HEK293T (cell line): ENCODE measurements at regions not wholly inside any gene's neighbourhood (a gene's known extent, or its start where the extent isn't known, plus 50 kb on each side); places are given as distances from the start of the nearest gene placed in this dataset.

Experiments used
- CTCF ChIA-PET: fragments of 350-600 bp; formaldehyde crosslinking; extraction: SDS; loops from one replicate; lab custom pipeline; 2021; ENCODE audit warnings: antibody characterized with exemption, inconsistent platforms; lab: Yijun Ruan, JAX
- POLR2A ChIA-PET: fragments of 350-600 bp; formaldehyde crosslinking; extraction: SDS; loops from one replicate; lab custom pipeline; 2020; ENCODE audit warnings: antibody characterized with exemption, inconsistent platforms; lab: Yijun Ruan, JAX
- DNase-seq: peaks from one replicate; pipeline ENCODE4 v3.0.0; 2012; ENCODE audit warnings: mixed read lengths; ENCODE audit errors: extremely low spot score
- ARNT ChIP-seq: fragments of 450-650 bp; IDR thresholded peaks from 2 replicates; pipeline ENCODE4 v1.6.1; 2017; ENCODE audit warnings: mild to moderate bottlenecking
- BHLHE40 ChIP-seq: fragments of 450-650 bp; IDR thresholded peaks from 2 replicates; pipeline ENCODE4 v1.6.1; 2016; ENCODE audit warnings: mild to moderate bottlenecking, moderate library complexity, borderline replicate concordance
- CTBP1 ChIP-seq: fragments of 450-650 bp; IDR thresholded peaks from 2 replicates; pipeline ENCODE4 v1.6.1; 2016; ENCODE audit warnings: borderline replicate concordance
- ELF4 ChIP-seq: fragments of 450-650 bp; IDR thresholded peaks from 2 replicates; pipeline ENCODE4 v1.6.1; 2017; ENCODE audit warnings: antibody characterized with exemption
- FOXA1 ChIP-seq: fragments of 450-650 bp; IDR thresholded peaks from 2 replicates; pipeline ENCODE4 v1.6.1; 2016; ENCODE audit warnings: mild to moderate bottlenecking
- FOXK2 ChIP-seq: fragments of 450-650 bp; IDR thresholded peaks from 2 replicates; pipeline ENCODE4 v1.6.1; 2016; ENCODE audit warnings: mild to moderate bottlenecking
- FOXM1 ChIP-seq: fragments of 450-650 bp; IDR thresholded peaks from 2 replicates; pipeline ENCODE4 v1.6.1; 2017; ENCODE audit warnings: mild to moderate bottlenecking, borderline replicate concordance
- HDGF ChIP-seq: fragments of 450-650 bp; IDR thresholded peaks from 2 replicates; pipeline ENCODE4 v1.6.1; 2017; ENCODE audit warnings: antibody characterized with exemption, borderline replicate concordance
- L3MBTL2 ChIP-seq: fragments of 450-650 bp; conservative IDR thresholded peaks from 2 replicates; pipeline ENCODE4 v1.6.1; 2016; ENCODE audit warnings: mild to moderate bottlenecking
- LEF1 ChIP-seq: fragments of 450-650 bp; IDR thresholded peaks from 2 replicates; pipeline ENCODE4 v1.6.1; 2017; ENCODE audit warnings: mild to moderate bottlenecking, borderline replicate concordance
- NFRKB ChIP-seq: fragments of 450-650 bp; IDR thresholded peaks from 2 replicates; pipeline ENCODE4 v1.6.1; 2016; ENCODE audit warnings: mild to moderate bottlenecking, moderate library complexity
- PKNOX1 ChIP-seq: fragments of 450-650 bp; IDR thresholded peaks from 2 replicates; pipeline ENCODE4 v1.6.1; 2016
- SP1 ChIP-seq: fragments of 450-650 bp; IDR thresholded peaks from 2 replicates; pipeline ENCODE4 v1.6.1; 2017
- SUZ12 ChIP-seq: fragments of 450-650 bp; IDR thresholded peaks from 2 replicates; pipeline ENCODE4 v1.6.1; 2016; ENCODE audit warnings: mild to moderate bottlenecking
- TARDBP ChIP-seq: fragments of 450-650 bp; IDR thresholded peaks from 2 replicates; pipeline ENCODE4 v1.6.1; 2016
- ZNF384 ChIP-seq: fragments of 450-650 bp; IDR thresholded peaks from 2 replicates; pipeline ENCODE4 v1.6.1; 2016

GRCh38 chr3:76138921-76139320 is 353.6 kb upstream of the ZNF717 start:
- POLR2A ChIA-PET: no interaction called here
- CTCF ChIA-PET: no interaction called here
- TF ChIP-seq L3MBTL2: no peak
- TF ChIP-seq LEF1: no peak
- DNase-seq: no peak

DNA sequence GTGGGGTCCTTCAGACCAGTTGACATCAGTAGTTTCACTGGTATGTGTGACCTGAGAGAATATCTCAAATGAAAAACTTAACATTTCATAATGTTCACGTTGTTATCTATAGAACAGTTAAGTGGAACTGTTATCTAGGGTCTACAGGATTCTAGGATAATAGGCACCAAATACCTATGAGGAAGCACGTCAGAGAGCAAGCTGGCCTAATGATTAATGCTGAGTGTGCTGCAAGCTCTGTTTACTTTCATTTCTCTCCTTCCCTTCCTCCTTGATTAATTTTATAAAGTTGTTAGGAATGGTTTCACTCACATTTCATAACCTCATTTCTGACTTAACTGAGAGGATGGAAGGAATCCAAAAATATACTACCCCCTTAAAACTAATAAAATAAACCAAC is 362.5 kb upstream of the ZNF717 start:
- no peak for DNase-seq
- POLR2A ChIA-PET: no interaction called here
- CTCF ChIA-PET: no interaction called here
- TF ChIP-seq LEF1 (no peak), SP1 (no peak), SUZ12 (no peak), ZNF384 (no peak), ELF4 (no peak), ARNT (no peak), HDGF (no peak), PKNOX1 (no peak), BHLHE40 (no peak), L3MBTL2 (no peak), CTBP1 (no peak), FOXM1 (no peak), FOXA1 (no peak), FOXK2 (no peak), TARDBP (no peak), NFRKB (no peak)

- ChIA-PET POLR2A (no interaction called here), CTCF (no interaction called here)
- TF ChIP-seq BHLHE40 (no peak), L3MBTL2 (no peak), TARDBP (no peak), ELF4 (no peak), CTBP1 (no peak), HDGF (no peak), SUZ12 (no peak), NFRKB (no peak), ARNT (no peak), ZNF384 (no peak), FOXM1 (no peak), PKNOX1 (no peak), FOXA1 (no peak), FOXK2 (no peak)
- DNase-seq: no peak
Measured at GRCh38 chr3:76152028-76152427, 366.7 kb upstream of the ZNF717 start.

GRCh38 chr3:76161856-76162255 is 376.5 kb upstream of the ZNF717 start:
- no peak for DNase-seq
- ChIA-PET POLR2A (no interaction called here), CTCF (no interaction called here)
- TF ChIP-seq CTBP1 (no peak), ELF4 (no peak)

- TF ChIP-seq PKNOX1 (no peak), LEF1 (no peak), TARDBP (no peak), CTBP1 (no peak), SP1 (no peak), NFRKB (no peak), ZNF384 (no peak), BHLHE40 (no peak), HDGF (no peak), FOXM1 (no peak)
- POLR2A ChIA-PET: no interaction called here
- CTCF ChIA-PET: no interaction called here
- no peak for DNase-seq
Measured at GRCh38 chr3:76171647-76172046, 386.3 kb upstream of the ZNF717 start.

DNA sequence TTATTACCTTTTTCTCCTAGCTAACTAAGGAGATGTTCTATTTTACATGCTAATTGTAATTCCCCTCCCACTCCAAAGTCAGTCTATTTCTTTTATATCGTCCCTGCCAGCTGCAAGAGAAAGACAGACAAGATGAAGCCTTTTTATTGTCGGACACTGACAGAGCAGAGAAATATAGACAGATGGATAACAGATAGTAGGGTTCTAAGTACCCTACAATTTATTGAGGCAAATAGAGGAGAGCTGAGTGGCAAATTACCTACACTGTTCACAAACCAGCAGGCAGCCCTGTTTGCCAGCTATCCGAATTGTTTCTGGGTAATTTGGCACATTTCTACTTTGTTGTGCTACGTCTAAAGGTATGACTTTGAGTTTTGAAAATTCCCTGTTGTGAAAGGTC is 392.3 kb upstream of the ZNF717 start:
- POLR2A ChIA-PET: no interaction called here
- no peak for DNase-seq
- CTCF ChIA-PET: no interaction called here

More for the DNA sequence above, 392.3 kb upstream of the ZNF717 start:
- TF ChIP-seq ZNF384 (no peak), LEF1 (no peak), ELF4 (no peak), CTBP1 (no peak), SUZ12 (no peak), L3MBTL2 (no peak), PKNOX1 (no peak), FOXA1 (no peak), NFRKB (no peak), HDGF (no peak), FOXM1 (no peak), ARNT (no peak), BHLHE40 (no peak), TARDBP (no peak), SP1 (no peak), FOXK2 (no peak)
